ENCODE measurements at regions not wholly inside any gene's neighbourhood (a gene's known extent, or its start where the extent isn't known, plus 50 kb on each side); places are given as distances from the start of the nearest gene placed in this dataset.

DNA sequence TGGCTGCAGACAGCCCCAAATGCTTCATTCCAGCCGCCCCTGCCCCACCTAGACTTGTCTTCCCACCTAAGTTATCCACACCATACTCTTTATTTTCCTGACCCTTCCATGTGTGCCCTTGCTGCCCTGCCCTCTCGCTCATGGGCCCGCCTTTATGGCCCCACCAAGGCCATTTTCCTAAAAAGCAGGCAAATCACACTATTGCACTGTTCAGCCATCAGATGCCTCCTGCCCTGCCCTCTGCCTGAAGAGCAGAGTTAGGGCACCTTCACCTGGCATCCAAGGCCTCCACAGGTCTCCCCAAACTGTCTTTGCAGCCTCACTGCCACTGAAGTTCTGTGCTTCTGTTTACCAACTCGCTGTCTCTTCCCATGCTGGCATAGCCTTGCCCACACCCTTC, 496.7 kb downstream of the EIPR1 start:
- DNase-seq (ENCODE audit: extremely low read depth, low read depth) = no peak
- TF ChIP-seq, protein P1, sequence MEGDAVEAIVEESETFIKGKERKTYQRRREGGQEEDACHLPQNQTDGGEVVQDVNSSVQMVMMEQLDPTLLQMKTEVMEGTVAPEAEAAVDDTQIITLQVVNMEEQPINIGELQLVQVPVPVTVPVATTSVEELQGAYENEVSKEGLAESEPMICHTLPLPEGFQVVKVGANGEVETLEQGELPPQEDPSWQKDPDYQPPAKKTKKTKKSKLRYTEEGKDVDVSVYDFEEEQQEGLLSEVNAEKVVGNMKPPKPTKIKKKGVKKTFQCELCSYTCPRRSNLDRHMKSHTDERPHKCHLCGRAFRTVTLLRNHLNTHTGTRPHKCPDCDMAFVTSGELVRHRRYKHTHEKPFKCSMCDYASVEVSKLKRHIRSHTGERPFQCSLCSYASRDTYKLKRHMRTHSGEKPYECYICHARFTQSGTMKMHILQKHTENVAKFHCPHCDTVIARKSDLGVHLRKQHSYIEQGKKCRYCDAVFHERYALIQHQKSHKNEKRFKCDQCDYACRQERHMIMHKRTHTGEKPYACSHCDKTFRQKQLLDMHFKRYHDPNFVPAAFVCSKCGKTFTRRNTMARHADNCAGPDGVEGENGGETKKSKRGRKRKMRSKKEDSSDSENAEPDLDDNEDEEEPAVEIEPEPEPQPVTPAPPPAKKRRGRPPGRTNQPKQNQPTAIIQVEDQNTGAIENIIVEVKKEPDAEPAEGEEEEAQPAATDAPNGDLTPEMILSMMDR (IDR thresholded peaks at IDR 0.05; ENCODE audit: low read depth, low read length) = no peak

DNA sequence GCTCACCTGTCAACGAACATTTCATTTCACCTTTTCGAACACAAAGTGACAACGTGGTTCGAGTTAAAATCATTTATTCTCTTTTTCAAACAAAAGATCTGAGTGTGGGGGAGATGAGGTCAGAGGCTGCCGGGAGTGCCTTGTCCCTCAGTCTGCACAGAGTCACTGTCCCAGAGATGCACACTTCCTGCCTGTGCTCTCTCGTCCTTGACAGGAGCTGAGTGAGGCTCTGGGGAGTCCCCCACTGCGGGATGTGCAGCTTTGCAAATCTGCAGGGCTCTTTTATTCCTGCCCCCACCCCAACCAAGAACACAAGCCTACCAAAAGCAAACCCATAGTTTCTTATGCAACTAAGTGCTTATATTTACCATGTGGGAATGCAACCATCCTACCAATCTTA, 497.8 kb downstream of the EIPR1 start:
- no peak for DNase-seq (ENCODE audit: extremely low read depth, low read depth)
- TF ChIP-seq, protein P1 (IDR thresholded peaks at IDR 0.05; ENCODE audit: low read depth, low read length) = no peak

DNA sequence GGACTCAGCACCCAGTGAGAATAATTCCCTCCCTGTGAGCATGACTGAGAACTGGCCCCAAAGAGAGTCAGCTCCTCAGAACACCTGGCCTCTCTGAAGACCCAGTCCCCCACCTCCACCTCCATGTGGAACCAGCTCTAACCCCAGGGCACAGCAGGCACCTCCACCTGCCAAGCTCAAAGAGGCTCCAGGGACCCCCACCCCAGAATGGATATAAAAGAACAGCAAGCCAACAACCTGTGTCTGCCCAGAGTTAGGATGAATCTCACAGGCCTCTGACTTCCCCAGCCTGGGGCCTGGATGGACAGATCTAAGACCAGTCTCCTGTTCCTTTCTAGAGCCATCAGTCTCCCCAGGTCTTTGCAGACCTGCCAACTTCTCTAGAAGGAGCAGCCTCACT, 498.5 kb downstream of the EIPR1 start:
- TF ChIP-seq, protein P1 (IDR thresholded peaks at IDR 0.05; ENCODE audit: low read depth, low read length) = no peak
- no peak for DNase-seq (ENCODE audit: extremely low read depth, low read depth)

DNA sequence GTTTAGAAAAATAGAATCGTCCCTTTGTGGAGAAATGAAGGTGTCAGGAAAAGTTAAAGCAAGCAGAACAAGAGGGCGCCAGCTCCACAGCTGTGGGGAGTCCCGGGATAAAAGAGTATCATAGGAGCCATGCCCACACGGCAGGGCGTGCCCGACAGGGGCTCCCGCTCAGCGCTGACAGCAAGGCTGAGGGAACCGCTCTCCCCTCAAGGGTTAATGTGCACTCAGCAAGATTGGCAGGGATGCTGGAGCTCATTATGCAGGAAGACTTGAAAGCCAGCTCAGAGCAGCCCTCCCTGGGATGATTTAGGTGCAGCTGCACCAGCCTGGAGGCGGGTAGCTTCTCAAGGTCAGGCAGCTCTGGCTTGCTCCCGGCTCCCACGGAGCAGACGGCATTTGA, 500.2 kb downstream of the EIPR1 start:
- DNase-seq (ENCODE audit: extremely low read depth, low read depth) = no peak
- TF ChIP-seq, protein P1 (IDR thresholded peaks at IDR 0.05; ENCODE audit: low read depth, low read length) = no peak

DNA sequence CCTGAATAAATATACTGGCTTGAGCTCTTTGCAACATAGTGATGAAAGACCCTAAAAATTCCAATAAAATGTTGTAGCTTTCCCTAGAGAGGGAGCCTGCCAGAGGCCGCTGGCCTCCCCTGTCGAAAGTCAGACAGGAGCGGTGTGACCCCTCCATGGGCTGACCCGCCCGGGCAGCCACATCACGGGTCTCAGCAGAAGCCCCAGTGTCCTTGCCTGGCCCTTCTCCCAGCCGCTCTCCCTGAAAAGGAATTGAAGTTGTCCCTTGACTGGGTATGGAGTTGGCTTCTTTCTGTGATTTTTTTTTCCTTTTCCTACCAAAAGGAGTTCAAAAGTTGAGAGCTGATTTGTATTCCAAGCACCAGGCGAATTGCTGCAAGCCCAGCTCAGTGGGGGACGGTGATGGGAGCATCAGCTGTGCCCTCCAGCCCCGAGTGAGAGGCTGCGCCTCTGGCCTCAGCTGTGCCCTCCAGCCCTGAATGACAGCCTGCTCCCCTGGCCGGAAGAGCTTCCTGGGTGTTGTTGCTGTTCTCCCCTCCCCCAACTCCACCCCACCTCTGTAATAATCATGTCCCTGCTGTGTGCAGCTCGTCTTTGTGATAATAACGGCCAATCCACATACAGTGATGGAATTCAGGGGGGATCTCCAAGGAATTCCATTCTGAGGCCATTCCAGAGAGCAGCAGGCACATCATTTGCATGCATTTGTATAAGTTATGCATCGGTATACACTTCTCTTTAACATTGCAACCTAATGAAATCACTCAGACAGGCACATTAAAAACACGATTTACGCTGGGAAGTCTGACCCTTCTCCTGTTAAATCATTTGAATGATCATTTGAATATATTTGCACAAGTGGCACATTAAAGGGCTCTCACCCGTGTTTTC, 501.0 kb downstream of the EIPR1 start:
- TF ChIP-seq, protein P1 (IDR thresholded peaks at IDR 0.05; ENCODE audit: low read depth, low read length) = no peak

DNA sequence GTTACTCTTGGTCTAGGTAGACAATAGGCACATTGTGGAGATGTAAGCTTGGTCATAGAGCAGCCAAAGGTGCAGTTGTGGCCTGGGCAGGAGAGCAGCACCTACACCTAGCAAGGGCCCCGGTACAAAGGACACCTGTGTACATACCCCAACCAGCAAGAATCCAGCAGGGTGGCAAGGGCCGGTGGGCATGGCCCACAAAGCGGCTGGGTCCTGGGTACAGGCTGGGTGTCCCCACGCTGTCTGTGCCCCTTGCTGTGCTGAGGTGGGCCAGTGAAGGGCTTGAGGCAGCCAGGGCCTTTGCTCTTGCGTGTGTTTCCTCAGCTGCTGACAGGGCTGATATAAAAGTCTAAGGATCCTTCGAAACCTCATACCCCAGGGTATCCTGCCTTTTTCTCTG, 501.8 kb downstream of the EIPR1 start:
- no peak for DNase-seq (ENCODE audit: extremely low read depth, low read depth)
- TF ChIP-seq, protein P1 (IDR thresholded peaks at IDR 0.05; ENCODE audit: low read depth, low read length) = no peak

More for the DNA sequence above, 501.0 kb downstream of the EIPR1 start:
- no peak for DNase-seq (ENCODE audit: extremely low read depth, low read depth)

DNA sequence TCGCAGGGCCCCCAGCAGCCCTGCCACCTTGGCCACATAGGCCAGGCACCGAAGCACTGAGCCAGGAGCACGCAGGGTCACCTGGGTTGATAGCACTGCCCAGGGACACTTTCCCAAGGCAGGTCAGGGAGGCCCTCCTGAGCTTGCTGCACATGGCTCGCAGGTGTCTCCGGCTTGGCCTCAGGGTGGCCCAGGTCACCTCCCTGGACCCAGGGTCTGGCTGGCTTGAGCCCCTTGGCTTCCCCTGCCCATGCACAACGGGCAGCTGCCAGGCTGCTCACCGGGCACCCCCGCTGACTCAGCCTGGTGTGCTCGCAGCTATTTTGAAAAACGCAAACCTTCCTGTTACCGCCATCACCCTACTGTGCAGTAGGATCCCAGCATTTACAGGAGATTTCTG, 502.3 kb downstream of the EIPR1 start:
- TF ChIP-seq, protein P1 (IDR thresholded peaks at IDR 0.05; ENCODE audit: low read depth, low read length) = no peak

More for the DNA sequence above, 502.3 kb downstream of the EIPR1 start:
- DNase-seq (ENCODE audit: extremely low read depth, low read depth) = no peak

Data from AG09319 (cell line).